T-helper 1 cell treated with Interleukin-12 subunit alpha and Interleukin-12 subunit beta and Interleukin-4 antibody, amounts not matched to agents 30 ng/mL and 1 ng/mL, for 36 hours (primary cell): ENCODE measurements at regions not wholly inside any gene's neighbourhood (a gene's known extent, or its start where the extent isn't known, plus 50 kb on each side); places are given as distances from the start of the nearest gene placed in this dataset.

Experiments used
- intact Hi-C: fragments of 100-400 bp; cut with micrococcal nuclease; formaldehyde crosslinking; loops from one replicate; pipeline ENCODE4 v1.15.1; 2024

- intact Hi-C loops, result no loop called here
Observed at GRCh38 chr15:45743426-45744235, 108.8 kb downstream of the SQOR start.

GRCh38 chr15:45744236-45744589 is 109.4 kb downstream of the SQOR start:
- intact Hi-C loops, result no loop called here

GRCh38 chr15:45747426-45747825 is 112.6 kb downstream of the SQOR start:
- intact Hi-C loops, result no loop called here

GRCh38 chr15:45751629-45752028 is 116.8 kb downstream of the SQOR start:
- intact Hi-C loops, result no loop called here

- intact Hi-C loops, result no loop called here
Observed at GRCh38 chr15:45759936-45760335, 125.1 kb downstream of the SQOR start.

- intact Hi-C loops, result no loop called here
Observed at GRCh38 chr15:45762726-45763125, 127.9 kb downstream of the SQOR start.

GRCh38 chr15:45763170-45763869 is 128.5 kb downstream of the SQOR start:
- intact Hi-C loops, result no loop called here

GRCh38 chr15:45773149-45773548 is 138.3 kb downstream of the SQOR start:
- intact Hi-C loops, result no loop called here

- intact Hi-C loops, result no loop called here
Observed at GRCh38 chr15:45776772-45777171, 141.9 kb downstream of the SQOR start.

- intact Hi-C loops, result no loop called here
Observed at GRCh38 chr15:45777781-45778180, 143.0 kb downstream of the SQOR start.

GRCh38 chr15:45780352-45780751 is 145.5 kb downstream of the SQOR start:
- intact Hi-C loops, result no loop called here

- intact Hi-C loops, result no loop called here
Observed at GRCh38 chr15:45784656-45785055, 149.8 kb downstream of the SQOR start.

- intact Hi-C loops, result no loop called here
Observed at GRCh38 chr15:45785897-45786296, 151.1 kb downstream of the SQOR start.

- intact Hi-C loops, result loop anchor here (1.0 to 2.0 kb wide), 2 partner anchors 76 to 85 kb away; no protein-coding TSS in a partner anchor
Observed at GRCh38 chr15:45790325-45790943, 155.6 kb downstream of the SQOR start.

GRCh38 chr15:45794304-45794703 is 159.5 kb downstream of the SQOR start:
- intact Hi-C loops, result no loop called here

- intact Hi-C loops, result no loop called here
Observed at GRCh38 chr15:45794712-45795439, 160.0 kb downstream of the SQOR start.

- intact Hi-C loops, result no loop called here
Observed at GRCh38 chr15:45795440-45796069, 160.7 kb downstream of the SQOR start.

- intact Hi-C loops, result no loop called here
Observed at GRCh38 chr15:45796433-45796832, 161.6 kb downstream of the SQOR start.

GRCh38 chr15:45799508-45799907 is 164.7 kb downstream of the SQOR start:
- intact Hi-C loops, result no loop called here

GRCh38 chr15:45801543-45801942 is 166.7 kb downstream of the SQOR start:
- intact Hi-C loops, result no loop called here

GRCh38 chr15:45802140-45802539 is 167.3 kb downstream of the SQOR start:
- intact Hi-C loops, result no loop called here
